ENCODE measurements at regions not wholly inside any gene's neighbourhood (a gene's known extent, or its start where the extent isn't known, plus 50 kb on each side); places are given as distances from the start of the nearest gene placed in this dataset.

GRCh38 chr14:29030121-29030520, 263.5 kb downstream of the FOXG1 start:
- no peak overlapping the region for H3K4me3 ChIP-seq
- WGBS, result 63% methylated on average over 2 of the region's 2 CpGs
- H3K9me3 ChIP-seq, result no peaks in the 10 kb centered on the region
- H3K36me3 ChIP-seq, result no peaks in the 10 kb centered on the region
- DNase-seq (ENCODE audit: low spot score), result no peak
- H3K4me1 ChIP-seq (replicated peaks), result no peaks in the 10 kb centered on the region
- H3K27ac ChIP-seq, result no peak overlapping the region
- intact Hi-C loops (cut with DNase I), result no loop called here
- TF ChIP-seq POLR2A (IDR thresholded peaks at IDR 0.05) (no peak), POLR2AphosphoS5 (IDR thresholded peaks at IDR 0.05) (no peak), CTCF (IDR thresholded peaks at IDR 0.05) (no peak)
- H3K27me3 ChIP-seq (replicated peaks; ENCODE audit: insufficient read depth), result no peaks in the 10 kb centered on the region

GRCh38 chr14:29030970-29031369, 264.4 kb downstream of the FOXG1 start:
- Histone ChIP-seq H3K4me1 (replicated peaks) (no peaks in the 10 kb centered on the region), H3K4me3 (no peak overlapping the region), H3K27ac (no peak overlapping the region), H3K36me3 (no peaks in the 10 kb centered on the region), H3K9me3 (no peaks in the 10 kb centered on the region), H3K27me3 (replicated peaks; ENCODE audit: insufficient read depth) (no peaks in the 10 kb centered on the region)
- DNase-seq (ENCODE audit: low spot score), result no peak
- TF ChIP-seq POLR2AphosphoS5 (IDR thresholded peaks at IDR 0.05), result no peak
- TF ChIP-seq CTCF (IDR thresholded peaks at IDR 0.05), result no peak
- no peak for TF ChIP-seq POLR2A (IDR thresholded peaks at IDR 0.05)
- WGBS, result 97% methylated on average over 2 of the region's 2 CpGs
- intact Hi-C loops (cut with DNase I), result no loop called here

GRCh38 chr14:29035134-29035533, 268.5 kb downstream of the FOXG1 start:
- H3K9me3 ChIP-seq, result no peaks in the 10 kb centered on the region
- H3K4me1 ChIP-seq (replicated peaks), result no peaks in the 10 kb centered on the region
- H3K27me3 ChIP-seq (replicated peaks; ENCODE audit: insufficient read depth), result no peaks in the 10 kb centered on the region
- DNase-seq (ENCODE audit: low spot score), result no peak
- H3K27ac ChIP-seq, result no peak overlapping the region
- H3K4me3 ChIP-seq, result no peak overlapping the region
- intact Hi-C loops (cut with DNase I), result no loop called here
- no peak for TF ChIP-seq POLR2AphosphoS5 (IDR thresholded peaks at IDR 0.05)
- no peak for TF ChIP-seq CTCF (IDR thresholded peaks at IDR 0.05)
- no peak for TF ChIP-seq POLR2A (IDR thresholded peaks at IDR 0.05)
- no peaks in the 10 kb centered on the region for H3K36me3 ChIP-seq
- WGBS, result 67% methylated on average over 3 of the region's 3 CpGs

- no peak overlapping the region for H3K4me3 ChIP-seq
- no peaks in the 10 kb centered on the region for H3K9me3 ChIP-seq
- intact Hi-C loops (cut with DNase I), result no loop called here
- H3K27ac ChIP-seq, result no peak overlapping the region
- no peaks in the 10 kb centered on the region for H3K36me3 ChIP-seq
- no peak for TF ChIP-seq POLR2A (IDR thresholded peaks at IDR 0.05)
- no peak for TF ChIP-seq POLR2AphosphoS5 (IDR thresholded peaks at IDR 0.05)
- no peak for TF ChIP-seq CTCF (IDR thresholded peaks at IDR 0.05)
- DNase-seq (ENCODE audit: low spot score), result no peak
- no peaks in the 10 kb centered on the region for H3K4me1 ChIP-seq (replicated peaks)
- H3K27me3 ChIP-seq (replicated peaks; ENCODE audit: insufficient read depth), result no peaks in the 10 kb centered on the region
Observed at GRCh38 chr14:29037411-29037810, 270.8 kb downstream of the FOXG1 start.

- WGBS, result 66% methylated on average over 2 of the region's 2 CpGs
- TF ChIP-seq CTCF (IDR thresholded peaks at IDR 0.05) (no peak), POLR2AphosphoS5 (IDR thresholded peaks at IDR 0.05) (no peak)
- Histone ChIP-seq H3K27me3 (replicated peaks; ENCODE audit: insufficient read depth) (no peaks in the 10 kb centered on the region), H3K4me1 (replicated peaks) (no peaks in the 10 kb centered on the region), H3K27ac (no peak overlapping the region), H3K4me3 (no peak overlapping the region), H3K9me3 (no peaks in the 10 kb centered on the region), H3K36me3 (no peaks in the 10 kb centered on the region)
- intact Hi-C loops (cut with DNase I), result no loop called here
- no peak for DNase-seq (ENCODE audit: low spot score)
Observed at GRCh38 chr14:29039171-29039570, 272.6 kb downstream of the FOXG1 start.
